H54 (cell line): ENCODE measurements at regions not wholly inside any gene's neighbourhood (a gene's known extent, or its start where the extent isn't known, plus 50 kb on each side); places are given as distances from the start of the nearest gene placed in this dataset.
A peak's percentile ranks its signal among the peaks of the same experiment; 100 is the strongest.
"Not testable (repeated sequence)": the region's sequence is repeated elsewhere in the genome, so short reads cannot be mapped to it uniquely, and the experiment has no call there.

Source experiments
- DNase-seq: peaks from one replicate; pipeline ENCODE4 v3.0.0; 2011; ENCODE audit warnings: low spot score, mixed read lengths; ENCODE audit not compliant: insufficient read length
- FAIRE-seq: peaks from 3 replicates; lab custom pipeline; 2011; peaks lifted over from hg19 to GRCh38; lab: Jason Lieb, UNC
- POLR2A ChIP-seq: IDR thresholded peaks from 2 replicates; pipeline ENCODE4 v1.6.1; 2011; ENCODE audit warnings: low read depth, mild to moderate bottlenecking, low read length

DNA sequence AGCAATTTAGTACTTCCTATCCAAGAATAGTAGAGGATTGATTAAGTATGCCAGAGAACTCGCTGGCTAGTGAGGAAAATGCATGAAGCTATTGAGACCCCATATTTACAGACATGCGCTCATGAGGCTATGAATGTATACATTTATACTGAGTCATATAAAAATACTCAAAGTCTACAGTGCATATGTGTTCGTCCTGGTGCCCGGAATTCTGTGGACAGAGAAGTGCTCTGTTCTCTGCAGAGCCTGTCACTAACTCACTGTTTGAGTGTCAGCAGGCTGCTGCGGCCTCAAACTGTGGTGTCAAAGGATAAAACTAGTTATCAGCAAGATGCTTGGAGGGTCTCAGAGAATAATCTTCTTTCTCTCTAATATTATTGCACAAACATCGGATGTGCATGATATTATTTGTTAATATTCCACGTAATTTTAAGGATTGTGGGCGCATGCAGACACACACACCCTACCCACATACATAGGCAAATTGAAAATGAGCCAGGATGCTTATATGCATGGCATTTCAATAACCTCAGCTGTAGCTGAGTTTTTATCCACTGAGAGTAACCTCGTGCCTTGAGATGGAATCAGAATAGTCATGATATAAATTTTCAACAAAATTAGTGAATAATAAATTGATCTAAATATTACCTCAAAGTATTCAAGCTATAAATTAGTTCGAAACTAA, 50.0 kb upstream of the TSC22D2 start:
- no peak for FAIRE-seq
- DNase-seq, result no peak
- TF ChIP-seq POLR2A, result no peak

DNA sequence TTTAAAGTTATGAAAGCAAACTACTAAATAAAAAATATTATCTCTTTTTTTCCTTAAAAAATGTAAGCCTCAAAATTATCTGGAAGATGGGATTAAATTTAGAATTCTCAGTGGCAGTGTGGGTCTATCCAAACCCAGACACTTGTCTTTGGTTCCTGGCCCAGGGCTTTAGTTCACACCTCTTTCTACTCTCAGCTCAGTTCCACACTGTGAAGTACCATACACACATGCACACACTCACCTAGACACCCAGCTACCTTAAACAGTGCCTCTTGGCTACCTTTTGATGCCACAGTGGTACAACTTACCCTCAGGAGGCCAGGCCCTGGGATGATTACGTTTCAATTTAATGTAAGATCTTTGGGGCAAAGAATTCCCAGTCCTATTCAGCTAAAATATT, 51.0 kb upstream of the TSC22D2 start:
- FAIRE-seq (no peak), DNase-seq (no peak)
- no peak for TF ChIP-seq POLR2A

DNA sequence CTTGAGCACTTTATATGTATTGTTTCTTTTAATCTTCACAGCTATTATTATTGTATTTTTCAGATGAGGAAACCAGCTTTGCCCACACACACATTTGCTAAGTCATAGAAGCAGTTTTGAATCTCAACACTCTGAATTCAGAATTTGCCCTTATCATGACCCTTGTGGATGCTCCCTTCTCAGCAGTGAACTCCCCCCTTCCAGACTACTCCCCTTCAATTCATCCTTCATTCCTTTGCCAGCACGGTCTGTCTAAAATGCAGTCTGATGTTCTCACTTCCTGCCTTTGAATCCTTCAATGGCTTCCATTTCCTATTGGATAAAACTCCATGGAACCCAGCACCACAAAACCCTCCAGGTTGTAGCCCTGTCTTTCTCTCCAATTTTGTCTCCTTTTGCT, 52.5 kb upstream of the TSC22D2 start:
- FAIRE-seq (peak; percentile 45), DNase-seq (no peak)
- no peak for TF ChIP-seq POLR2A

DNA sequence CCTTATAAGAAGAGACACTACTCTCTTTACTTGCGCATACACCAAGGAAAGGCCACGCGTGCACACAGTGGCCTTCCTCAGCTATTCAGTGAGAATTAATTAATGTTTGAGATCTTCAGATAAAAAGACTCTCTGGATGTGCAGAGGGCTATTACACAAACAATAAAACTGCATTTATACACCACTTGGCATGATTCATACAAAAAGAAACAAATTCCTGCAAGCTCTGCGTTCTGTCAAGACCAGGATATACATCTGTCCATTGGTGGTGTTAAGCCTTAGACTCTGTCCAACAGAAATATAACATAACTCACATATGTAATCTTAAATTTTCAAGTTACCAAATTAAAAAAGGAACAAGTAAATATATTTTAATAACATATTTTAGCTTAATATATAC, 55.2 kb upstream of the TSC22D2 start:
- no peak for DNase-seq
- TF ChIP-seq POLR2A, result no peak
- no peak for FAIRE-seq

DNA sequence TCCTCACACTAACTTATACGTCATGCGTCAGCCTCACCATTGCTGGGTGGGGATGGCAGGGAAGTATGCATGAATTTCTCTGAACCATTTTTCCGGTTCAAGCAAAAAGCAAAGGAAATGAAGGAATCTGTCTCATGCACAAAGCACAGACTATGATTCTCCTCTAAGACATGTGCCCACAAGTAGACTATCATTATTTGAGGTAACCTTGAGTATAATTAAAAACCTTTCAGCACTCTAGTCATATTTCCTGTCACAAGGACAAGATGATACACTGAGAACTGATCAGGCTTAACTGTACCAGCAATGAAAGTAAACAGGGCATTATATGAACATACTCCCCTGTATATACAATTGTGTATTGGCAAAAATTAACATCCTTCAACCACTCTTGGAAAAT, 56.7 kb upstream of the TSC22D2 start:
- TF ChIP-seq POLR2A, result no peak

DNA sequence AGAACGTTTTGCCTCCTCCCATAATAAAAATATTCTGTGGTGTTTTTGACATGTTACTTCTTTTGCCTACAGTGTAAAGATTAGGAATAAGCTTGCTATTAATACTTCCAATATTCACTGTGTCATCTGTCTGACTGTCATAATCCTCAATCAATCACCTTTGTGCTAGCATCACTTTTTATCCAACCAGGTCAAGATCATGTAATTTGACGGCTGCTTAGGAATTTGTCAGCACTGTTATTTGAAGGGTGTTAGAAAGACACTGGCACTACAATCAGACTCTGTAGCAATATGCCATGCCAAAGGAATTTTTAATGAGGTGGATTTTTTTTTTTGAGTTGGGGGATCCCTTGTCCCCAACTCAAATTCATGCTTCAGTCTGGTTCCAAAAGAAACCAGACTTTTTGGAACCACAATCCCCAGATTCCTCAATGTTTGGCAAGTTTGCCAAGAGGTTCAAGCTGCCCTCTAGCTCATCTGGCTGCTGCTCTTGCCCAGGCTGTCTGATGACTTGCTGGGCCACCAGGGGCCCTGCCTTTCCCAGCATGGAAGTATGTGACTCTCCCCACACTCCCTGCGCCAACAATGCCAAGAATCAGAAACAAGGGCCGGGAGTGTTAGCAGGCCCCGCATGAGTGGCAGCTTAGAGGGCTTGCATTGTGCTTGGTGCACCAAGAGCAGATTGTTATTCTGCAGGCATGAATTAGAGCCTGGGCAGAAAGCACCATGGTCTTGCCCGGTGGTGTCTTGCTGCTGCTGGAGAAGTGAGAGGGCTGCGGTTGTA, 58.6 kb upstream of the TSC22D2 start:
- peak; percentile 50 for FAIRE-seq
- no peak for DNase-seq
- no peak for TF ChIP-seq POLR2A

More for the DNA sequence above, 56.7 kb upstream of the TSC22D2 start:
- no peak for DNase-seq
- FAIRE-seq, result no peak

DNA sequence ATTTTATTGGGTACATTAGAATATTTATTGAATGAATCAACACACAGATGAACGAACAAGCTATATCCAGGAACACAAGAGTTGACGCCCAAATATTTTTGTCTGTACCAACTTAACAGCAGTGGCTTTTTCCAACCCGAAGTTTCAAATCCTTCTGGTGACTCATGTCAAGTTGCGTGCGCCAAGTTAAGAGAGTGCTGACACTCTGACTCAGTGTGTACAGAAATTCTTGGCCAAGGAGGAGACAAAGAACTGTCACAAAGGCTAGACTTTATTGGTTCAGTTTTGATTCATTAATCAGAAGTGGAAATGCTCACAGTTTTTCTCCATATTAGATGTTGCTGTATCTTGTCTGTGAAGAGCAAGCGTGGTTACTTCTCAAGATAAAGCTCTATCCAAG, 59.6 kb upstream of the TSC22D2 start:
- FAIRE-seq, result peak; percentile 96
- DNase-seq, result peak; percentile 10
- no peak for TF ChIP-seq POLR2A

DNA sequence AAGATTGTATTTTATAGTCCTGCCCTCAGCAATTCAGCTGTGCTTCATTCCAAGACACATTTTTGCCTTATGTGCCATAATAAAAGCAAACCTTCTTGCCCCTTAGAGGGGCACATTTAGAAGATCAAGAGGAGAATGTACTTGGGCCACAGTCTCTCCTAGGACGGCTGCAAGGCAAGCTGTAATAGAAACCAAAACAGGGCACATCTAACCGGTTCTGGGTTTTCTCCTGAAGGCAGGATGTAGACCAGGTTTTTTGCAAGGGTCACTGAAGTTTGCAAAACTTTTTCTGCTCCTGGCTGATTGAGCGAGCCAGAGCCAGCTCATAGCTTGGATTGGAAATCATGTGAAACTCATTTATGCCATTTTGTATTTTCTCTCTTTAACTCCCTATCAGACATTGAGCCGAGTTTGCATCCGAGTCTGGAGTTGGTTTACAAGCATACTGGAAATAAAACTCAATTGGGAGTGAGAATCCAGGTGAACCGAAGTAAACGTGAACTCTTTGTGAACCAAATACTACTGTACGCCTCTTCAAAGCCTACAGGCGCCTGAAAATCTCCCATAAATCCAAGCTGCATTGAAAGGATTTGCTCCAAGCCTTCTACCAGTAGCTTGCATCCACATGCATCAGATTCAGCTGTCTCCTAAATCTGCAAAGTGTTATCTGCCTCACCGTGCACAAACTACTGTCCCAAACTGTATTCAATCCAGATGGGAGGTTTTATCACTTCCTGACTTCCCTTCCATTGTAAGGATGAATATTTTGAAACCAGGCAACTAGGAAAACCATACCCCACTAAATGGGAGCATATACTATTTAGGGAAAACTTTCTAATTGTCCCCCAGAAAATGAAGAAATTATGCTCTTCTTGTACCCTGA, 60.9 kb upstream of the TSC22D2 start:
- DNase-seq (no peak), FAIRE-seq (peak; percentile 72)

DNA sequence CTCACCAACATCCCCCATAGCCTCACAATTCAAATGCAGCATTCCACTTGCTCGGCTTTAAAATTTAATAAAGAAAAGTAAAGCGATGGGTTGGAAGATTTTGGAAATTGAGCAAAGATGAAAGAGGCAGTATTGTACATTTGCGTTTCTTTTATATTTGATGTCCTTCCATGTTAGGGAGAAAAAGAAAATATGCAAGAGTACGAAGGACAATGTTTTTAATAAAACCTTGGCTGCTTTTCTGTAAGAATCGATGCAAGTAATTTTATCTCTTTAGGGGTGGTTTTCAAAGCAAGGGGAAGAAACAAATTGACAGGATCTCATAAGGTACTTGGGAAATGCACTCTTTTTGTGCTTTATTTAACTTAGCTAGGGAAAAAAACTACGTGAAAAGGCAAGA, 61.8 kb upstream of the TSC22D2 start:
- DNase-seq (no peak), FAIRE-seq (no peak)
- no peak for TF ChIP-seq POLR2A

More for the DNA sequence above, 60.9 kb upstream of the TSC22D2 start:
- no peak for TF ChIP-seq POLR2A

DNA sequence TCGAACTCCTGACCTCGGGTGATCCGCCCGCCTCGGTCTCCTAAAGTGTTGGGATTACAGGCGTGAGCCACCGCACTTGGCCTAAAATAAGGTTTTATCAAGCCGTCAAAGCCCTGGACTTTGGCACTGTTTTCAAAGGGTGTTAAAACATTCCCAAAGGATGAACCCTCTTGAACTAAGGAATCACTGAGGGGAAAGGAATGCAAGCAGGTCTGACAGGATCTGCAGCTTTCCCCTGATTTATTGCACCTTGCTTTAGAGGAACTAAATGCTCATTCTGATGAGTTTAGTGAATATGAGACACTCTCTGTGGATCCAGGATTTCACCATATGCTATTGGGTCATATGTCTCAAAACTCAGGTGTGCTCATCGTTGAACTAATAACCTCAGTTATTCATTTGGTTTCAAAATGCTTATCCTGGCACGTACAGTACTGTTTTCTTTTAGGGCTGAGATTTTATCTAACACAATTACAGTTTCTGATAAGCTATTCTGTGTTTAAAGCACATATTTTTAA, 63.0 kb upstream of the TSC22D2 start:
- peak; percentile 24 for DNase-seq
- peak; percentile 98 for FAIRE-seq
- no peak for TF ChIP-seq POLR2A

DNA sequence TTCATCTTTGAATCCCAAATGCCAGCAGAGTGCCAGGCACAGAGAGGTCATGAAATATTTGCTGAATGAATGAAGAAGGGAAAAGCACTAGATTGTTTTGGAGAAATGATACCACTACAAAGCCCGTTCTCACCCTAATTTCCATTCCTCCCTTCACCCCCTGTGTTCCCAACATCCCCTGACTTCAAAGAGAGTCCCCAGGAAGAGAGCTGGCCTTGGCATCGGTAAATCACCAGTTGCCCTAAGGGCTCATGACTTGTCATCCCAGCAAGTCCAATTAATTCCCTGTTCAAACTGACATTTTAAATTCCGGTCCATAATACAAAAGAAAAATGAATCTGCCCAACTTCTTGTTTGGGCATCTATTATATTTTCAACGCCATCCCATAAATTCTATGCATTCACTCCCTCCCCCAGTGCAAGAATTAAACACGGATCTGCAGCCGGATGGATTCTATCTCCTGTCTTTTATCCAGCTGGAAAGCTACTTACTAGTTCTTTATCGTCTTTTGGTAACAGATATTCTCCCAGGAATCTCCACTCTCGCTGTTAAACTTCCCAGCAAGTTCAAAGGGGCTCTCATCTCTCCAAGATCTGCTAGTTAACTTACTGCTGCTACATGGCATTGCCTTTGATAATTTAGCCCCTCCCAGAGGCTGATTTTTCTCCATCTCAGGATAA, 63.9 kb upstream of the TSC22D2 start:
- peak; percentile 15 for FAIRE-seq
- no peak for DNase-seq
- no peak for TF ChIP-seq POLR2A

DNA sequence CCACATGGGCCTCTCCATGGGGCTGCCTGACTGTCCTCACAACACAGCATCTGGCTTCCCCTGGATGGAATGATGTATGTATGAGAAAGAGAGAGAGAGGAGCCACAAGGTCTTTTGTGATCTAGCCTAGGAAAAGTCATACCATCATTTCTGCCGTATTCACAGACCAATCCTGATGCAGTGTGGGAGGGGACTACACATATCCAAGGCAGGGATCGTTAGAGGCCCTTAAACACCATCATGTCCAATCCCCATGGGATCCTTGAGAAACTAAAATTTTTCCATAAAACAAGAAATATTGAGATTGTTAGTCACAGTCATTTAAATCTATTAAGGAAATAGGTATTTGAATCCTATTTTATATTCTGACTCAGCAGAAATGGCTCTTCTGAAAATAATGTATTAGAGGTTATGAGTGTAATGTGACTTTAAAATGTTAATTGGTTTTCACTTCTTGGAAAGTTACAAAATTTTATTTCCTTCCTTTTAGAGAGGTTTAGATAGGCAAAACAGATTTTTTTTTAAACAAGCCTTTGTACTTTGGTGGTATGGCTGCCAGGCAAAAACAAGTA, 65.1 kb upstream of the TSC22D2 start:
- no peak for FAIRE-seq
- DNase-seq, result no peak
- no peak for TF ChIP-seq POLR2A

DNA sequence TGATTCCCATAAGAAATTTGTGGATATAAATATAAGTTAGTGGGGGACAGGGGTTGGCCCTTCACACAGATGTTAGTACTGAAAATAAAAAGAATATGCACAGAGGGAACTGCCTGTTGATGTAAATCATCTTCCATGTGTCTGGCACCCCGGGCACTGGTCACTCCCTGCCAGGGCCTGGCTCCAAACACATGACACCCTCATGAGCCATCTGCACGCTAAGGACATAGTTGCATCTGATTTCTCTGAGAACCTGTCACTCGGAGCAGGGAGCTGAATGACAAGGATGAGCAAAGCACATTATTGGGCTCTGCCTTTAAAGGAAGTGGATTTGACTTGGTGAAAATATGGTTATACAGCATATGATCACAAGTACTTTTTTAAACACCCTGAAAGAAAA, 66.2 kb upstream of the TSC22D2 start:
- TF ChIP-seq POLR2A, result no peak
- peak; percentile 90 for FAIRE-seq
- no peak for DNase-seq

DNA sequence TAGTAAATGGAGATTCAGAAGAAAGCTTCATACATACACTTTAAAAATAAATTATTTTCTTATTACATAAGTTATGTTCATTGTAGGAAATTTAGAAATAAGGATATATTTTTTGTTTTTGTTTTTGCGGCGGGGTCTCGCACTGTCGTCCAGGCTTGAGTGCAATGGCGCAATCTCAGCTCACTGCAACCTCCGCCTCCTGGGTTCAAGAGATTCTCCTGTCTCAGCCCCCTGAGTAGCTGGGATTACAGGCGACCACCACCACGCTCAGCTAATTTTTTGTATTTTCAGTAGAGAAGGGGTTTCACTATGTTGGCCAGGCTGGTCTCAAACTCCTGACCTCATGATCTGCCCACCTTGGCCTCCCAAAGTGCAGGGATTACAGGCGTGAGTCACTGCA, 71.7 kb upstream of the TSC22D2 start:
- DNase-seq, FAIRE-seq: not testable (repeated sequence)
